OCI-LY7 (cell line): ENCODE measurements at regions not wholly inside any gene's neighbourhood (a gene's known extent, or its start where the extent isn't known, plus 50 kb on each side); places are given as distances from the start of the nearest gene placed in this dataset.

Source experiments
- EZH2phosphoT487 ChIP-seq: fragments of 200-600 bp; sonication (generic); IDR thresholded peaks from 2 replicates; pipeline ENCODE4 v1.6.1; 2018; ENCODE audit warnings: low read depth, borderline replicate concordance, mild to moderate bottlenecking, mixed run types, antibody characterized with exemption, low read length, moderate library complexity, mixed read lengths
- TF ChIP-seq, protein P1 (sequence below): fragments of 200-600 bp; sonication (generic); conservative IDR thresholded peaks from 2 replicates; pipeline ENCODE4 v1.5.1; 2014; ENCODE audit warnings: mild to moderate bottlenecking, antibody characterized with exemption, low read length, moderate library complexity, mixed read lengths

DNA sequence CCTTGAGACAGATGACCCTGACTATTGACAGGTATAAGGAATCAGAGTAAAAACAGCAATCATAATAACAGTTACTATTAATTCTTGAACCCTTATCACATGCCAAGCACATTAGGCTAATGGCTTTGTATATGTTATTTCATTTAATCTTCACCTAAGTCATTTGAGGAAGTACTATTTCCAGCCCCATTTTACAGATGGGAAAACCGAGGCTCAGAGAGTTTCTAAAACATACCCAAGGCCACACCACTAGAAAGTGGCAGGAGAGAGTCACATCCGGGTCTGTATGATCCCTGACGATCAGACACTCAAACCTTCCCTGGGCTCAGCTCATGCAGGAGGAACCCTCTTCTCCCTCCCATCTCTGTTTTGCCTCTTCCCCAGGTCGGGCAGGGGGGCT is 209.5 kb downstream of the RBM19 start:
- TF ChIP-seq, protein P1, sequence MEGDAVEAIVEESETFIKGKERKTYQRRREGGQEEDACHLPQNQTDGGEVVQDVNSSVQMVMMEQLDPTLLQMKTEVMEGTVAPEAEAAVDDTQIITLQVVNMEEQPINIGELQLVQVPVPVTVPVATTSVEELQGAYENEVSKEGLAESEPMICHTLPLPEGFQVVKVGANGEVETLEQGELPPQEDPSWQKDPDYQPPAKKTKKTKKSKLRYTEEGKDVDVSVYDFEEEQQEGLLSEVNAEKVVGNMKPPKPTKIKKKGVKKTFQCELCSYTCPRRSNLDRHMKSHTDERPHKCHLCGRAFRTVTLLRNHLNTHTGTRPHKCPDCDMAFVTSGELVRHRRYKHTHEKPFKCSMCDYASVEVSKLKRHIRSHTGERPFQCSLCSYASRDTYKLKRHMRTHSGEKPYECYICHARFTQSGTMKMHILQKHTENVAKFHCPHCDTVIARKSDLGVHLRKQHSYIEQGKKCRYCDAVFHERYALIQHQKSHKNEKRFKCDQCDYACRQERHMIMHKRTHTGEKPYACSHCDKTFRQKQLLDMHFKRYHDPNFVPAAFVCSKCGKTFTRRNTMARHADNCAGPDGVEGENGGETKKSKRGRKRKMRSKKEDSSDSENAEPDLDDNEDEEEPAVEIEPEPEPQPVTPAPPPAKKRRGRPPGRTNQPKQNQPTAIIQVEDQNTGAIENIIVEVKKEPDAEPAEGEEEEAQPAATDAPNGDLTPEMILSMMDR: no peak
- no peak for TF ChIP-seq EZH2phosphoT487
